NAMALWA (cell line): ENCODE measurements at regions not wholly inside any gene's neighbourhood (a gene's known extent, or its start where the extent isn't known, plus 50 kb on each side); places are given as distances from the start of the nearest gene placed in this dataset.
"Not testable (repeated sequence)": the region's sequence is repeated elsewhere in the genome, so short reads cannot be mapped to it uniquely, and the experiment has no call there.

ENCODE experiments used
- DNase-seq: peaks from one replicate; pipeline ENCODE4 v3.0.0-alpha.2; 2015; ENCODE audit warnings: low spot score

DNA sequence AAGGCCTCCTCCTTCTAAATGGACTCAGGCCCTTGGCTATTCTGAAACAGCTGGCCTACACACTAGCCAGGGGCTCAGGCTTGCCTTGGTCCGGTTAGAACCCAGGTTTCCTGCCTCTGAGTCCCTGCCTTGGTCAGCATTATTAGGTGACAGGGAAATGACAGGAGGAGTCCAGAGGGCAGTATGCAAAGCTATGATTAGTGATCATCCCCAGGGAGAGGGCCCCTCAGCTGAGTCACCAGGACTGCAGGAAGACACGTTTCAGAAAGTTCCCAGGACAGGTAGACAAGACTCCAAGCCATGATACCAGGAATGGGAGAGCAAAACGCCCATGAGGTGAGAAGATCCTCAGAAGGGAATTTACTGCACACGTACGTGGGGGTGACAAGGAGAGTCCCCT lies 301.1 kb upstream of the COBL start:
- no peak for DNase-seq

GRCh38 chr7:51613911-51614357 lies 297.3 kb upstream of the COBL start:
- no peak for DNase-seq

DNA sequence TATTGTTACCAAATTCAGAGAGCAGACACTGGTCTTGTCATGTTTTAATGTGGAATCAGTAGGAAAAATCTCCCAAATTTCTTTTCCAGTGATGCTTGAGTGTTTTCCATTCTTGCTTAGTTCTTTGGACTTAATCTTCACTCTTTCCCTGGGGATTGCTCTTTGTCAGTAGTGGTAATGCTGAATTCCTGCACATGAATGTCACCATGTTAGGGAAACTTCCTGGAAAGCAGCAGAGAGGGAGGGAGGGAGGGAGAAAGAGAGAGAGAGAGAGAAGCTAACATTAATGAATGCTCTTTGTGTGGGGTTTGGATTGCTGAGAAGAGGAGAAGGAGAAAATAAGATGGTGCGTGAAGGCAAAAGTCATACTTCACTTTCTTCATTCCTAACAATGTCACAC lies 295.3 kb upstream of the COBL start:
- no peak for DNase-seq

DNA sequence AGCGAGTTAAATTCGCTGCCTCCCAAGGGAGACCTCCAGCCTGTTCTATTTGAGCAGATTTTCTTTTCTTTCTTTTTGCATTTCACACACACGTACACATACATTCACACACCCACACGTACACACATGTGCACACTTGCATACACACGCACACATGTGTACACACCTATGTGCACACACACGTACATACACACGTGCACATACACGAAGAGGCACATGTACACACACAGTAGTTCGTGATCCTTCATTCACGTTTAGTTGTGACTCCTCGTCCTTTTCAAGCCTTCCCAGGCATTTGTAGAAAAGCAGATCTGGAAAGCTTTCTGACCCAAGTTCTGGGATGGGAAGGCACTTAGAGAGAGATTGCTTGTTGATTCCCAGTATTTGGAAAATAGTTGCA lies 290.8 kb upstream of the COBL start:
- no peak for DNase-seq

DNA sequence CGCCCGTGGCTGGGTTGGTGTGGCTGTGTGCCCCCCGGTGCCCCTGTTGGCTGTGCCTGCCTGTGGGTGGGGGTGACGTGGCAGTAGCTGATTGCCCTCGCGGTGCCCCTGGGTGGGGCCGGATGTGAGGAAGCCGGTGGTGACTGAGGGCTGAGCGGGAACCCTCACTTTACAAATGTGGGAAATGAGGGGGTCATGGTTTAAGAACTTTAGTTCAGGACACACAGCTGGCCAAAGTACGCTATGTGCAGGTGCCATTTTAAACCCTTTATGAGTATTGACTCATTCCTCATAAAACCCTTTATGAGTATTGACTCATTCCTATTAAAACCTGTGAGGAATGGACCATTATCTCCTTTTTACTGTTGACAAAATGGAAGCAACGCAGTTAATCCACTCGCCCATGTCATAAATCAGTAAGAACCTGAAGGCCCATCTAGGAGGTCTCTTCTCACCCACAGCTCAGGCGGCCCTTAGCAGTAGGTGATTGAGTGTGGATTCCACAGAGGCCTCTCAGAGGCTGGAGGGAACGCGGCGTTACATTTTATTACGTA lies 290.1 kb upstream of the COBL start:
- DNase-seq, result no peak

- no peak for DNase-seq
Measured at GRCh38 chr7:51602376-51602775, 285.8 kb upstream of the COBL start.

GRCh38 chr7:51601461-51601860 lies 284.9 kb upstream of the COBL start:
- DNase-seq, result peak; percentile 11

- DNase-seq, result not testable (repeated sequence)
Measured at GRCh38 chr7:51599935-51600334, 283.3 kb upstream of the COBL start.

GRCh38 chr7:51593628-51594027 lies 277.0 kb upstream of the COBL start:
- no peak for DNase-seq

DNA sequence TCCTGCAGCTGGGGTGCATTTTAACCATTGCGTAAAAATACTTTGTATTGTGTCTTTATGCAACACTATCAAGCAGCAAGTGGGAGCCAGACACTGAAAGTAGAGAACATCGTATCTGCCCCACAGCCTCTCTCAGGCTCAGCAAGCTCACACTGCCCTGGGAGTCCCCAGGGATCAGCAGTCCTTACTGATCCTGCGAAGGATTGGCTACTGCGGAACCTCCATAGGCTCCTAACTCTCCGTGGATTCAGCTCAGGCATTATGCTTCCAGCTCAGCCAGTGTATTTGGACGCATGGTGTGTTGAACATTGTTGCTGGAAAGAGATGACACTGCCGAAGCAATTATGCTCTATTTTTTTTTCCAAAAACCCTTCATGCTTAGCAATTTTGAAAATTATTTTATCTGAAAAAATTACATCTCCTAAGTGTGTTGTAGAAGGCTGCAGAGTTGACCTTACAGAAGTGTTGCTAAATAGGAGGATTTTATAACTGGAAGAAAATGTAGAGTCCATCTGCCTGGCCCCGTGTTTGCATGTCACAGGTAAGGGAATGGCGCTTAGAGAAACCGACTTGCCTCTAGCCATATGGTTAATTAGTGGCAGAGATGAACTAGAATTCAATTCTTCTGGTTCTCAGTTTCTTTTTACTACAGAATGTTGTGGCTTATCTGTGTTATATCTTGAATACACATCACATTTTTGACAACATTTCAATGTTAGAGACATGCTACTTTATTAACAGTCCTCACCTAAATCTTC lies 276.4 kb upstream of the COBL start:
- DNase-seq, result no peak

DNA sequence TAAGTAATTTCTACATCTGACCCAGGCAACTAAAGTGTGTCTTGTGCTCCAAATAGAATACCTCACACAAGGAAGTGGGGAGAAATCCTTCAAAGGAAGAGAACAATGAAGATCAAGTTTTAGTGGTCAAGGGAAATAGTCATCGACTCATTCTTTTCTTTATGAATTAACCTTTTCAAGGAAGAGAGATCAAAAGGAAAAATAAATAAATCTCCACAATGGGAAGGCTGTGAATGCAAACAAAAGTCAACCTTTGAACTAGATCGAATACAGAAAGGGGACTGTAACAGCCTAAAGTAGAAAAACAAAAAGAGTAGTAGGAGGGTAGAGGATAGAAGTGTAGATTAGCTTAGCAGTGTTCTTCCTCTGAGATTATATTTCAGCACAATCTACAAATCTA lies 274.6 kb upstream of the COBL start:
- DNase-seq, result no peak

DNA sequence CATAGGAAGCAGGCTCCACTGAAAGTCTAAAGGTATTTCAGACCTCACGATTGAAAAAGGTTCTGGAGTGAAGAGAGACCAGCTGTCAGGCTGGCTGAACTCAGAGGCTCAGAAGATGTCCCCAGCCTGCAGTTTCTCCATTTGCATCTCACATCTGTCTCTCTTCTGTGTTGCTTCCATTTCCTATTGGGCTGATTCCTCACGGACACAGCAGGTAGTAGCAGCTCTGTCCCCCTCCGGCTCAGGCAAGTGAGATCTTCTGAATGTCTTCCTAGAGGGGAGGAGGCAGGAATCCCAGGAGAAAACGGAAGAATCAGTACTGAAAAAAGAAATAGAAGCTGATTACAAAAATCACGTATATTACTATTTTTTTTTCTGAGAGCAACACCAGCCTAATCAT lies 274.1 kb upstream of the COBL start:
- DNase-seq, result peak; percentile 10

DNA sequence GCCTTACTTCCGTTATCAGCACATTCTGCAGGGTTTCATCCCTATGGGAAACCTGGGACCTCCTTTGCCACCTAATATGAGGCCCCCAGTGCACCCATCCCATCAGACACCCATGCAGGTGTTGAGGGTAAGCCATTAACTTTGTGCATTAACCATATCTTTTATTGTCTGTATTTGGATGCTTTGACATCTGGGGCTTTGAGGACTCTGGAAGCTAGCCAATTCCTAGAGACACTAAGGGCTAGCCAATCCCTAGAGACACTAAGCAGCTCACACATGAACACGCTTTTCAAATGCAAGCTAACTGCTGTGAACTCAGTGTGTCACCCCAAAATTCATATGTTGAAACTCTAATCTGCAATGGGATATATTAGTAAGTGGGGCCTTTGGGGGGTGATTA lies 272.5 kb upstream of the COBL start:
- peak; percentile 46 for DNase-seq

- peak; percentile 17 for DNase-seq
Measured at GRCh38 chr7:51587604-51588003, 271.0 kb upstream of the COBL start.

- DNase-seq, result no peak
Measured at GRCh38 chr7:51577390-51577789, 260.8 kb upstream of the COBL start.

- no peak for DNase-seq
Measured at GRCh38 chr7:51569581-51569980, 253.0 kb upstream of the COBL start.

GRCh38 chr7:51569176-51569575 lies 252.6 kb upstream of the COBL start:
- DNase-seq, result no peak

DNA sequence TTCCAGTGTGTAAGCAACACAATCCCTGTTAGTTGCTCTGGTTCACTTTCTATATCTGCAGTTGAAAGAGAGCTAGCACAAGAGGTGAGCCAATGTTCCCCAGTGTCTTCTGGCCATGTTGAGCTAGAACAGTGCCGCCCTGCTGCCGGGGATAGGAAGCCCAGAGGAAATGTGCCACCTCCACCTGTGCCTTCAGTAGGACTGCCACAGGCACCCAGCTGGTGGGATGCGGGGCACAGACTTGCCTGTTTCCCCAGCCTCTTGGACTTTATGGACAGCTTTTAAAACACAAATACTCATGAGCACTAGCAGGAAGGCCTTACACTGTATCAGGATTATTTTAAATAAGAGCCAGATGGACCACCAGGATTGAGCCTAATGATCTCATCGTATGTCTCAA lies 234.5 kb upstream of the COBL start:
- no peak for DNase-seq

DNA sequence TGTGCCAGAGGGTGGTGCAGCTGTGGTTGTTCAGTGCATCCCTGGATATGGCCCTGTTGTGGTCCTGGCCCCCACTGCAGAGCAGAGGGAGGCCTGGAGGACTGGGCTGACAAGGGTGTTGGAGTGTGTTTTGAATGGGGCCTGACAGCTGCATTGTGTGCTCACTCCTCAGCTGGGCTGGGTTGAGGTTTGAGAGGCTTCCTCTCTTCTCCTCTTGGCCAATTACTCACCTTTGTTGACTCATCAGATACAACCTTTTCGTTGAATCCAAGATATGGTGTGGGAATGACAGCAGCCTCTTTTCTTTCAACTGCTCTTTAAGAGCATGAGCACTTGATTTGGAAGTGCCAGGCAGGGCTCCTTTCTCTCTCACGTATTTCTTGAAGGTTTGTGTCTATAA lies 228.5 kb upstream of the COBL start:
- DNase-seq, result no peak

DNA sequence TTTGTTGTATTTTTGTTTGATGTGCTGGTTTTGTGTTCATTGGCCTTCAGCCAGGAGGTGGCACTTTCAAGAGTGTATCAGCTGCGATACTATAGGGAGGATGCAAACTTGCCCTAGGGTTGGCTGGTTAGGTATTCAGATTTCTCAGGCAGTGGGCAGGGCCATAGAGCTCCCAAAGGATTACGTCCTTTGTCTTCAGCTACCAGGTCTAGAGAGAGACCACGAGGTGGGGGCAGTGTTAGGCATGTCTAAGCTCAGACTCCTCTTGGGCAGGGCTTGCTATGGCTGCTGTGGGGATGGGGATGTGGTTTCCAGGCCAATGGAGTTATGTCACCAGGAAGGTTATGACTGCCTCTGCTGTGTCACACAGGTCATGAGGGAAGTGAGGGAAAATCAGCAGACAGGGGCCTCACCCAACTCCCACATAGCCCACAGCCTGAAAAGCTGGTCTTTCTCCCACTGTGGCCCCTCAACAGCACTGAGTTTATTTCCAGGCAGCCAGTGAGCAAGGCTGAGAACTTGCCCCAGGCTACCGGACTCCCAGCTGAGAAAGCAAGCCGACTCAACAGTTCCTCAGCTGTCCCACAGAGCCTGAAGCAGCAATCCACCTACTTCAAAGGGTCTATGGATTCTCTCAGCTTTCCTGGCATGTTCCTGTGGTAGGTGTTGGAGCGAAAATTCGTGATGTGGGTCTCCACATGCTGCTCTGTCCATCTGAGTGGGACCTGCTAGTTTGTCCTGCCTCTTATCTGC lies 227.4 kb upstream of the COBL start:
- DNase-seq, result no peak

DNA sequence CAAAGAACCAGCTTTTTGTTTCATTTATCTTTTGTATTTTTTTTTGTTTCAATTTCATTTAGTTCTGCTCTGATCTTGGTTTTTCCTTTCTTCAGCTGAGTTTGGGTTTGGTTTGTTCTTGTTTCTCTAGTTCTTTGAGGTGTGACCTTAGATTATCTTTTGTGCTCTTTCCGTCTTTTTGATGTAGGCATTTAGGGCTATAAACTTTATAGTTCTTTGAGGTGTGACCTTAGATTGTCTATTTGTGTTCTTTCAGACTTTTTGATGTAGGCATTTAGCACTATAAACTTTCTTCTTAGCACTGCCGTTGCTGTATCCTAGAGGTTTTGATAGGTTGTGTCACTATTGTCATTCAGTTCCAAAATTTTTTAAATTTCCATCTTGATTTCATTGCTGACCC lies 224.3 kb upstream of the COBL start:
- not testable (repeated sequence) for DNase-seq

DNA sequence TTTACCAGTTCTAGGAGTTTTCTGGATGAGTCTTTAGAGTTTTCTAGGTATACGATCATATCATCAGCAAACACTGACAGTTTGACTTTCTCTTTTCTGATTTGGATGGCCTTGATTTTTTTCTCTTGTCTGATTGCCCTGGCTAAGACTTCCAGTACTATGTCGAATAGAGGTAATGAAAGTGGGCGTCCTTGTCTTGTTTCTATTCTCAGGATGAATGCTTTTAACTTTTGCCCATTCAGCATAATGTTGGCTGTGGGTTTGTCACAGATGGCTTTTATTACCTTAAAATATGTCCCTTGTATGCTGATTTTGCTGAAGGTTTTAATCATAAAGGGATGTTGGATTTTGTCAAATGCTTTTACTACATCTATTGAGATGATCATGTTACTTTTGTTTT lies 223.2 kb upstream of the COBL start:
- no peak for DNase-seq

- DNase-seq, result no peak
Measured at GRCh38 chr7:51528172-51528571, 211.6 kb upstream of the COBL start.
